Mammary epithelial cell (primary cell): ENCODE measurements at regions not wholly inside any gene's neighbourhood (a gene's known extent, or its start where the extent isn't known, plus 50 kb on each side); places are given as distances from the start of the nearest gene placed in this dataset.

Source experiments
- EZH2 ChIP-seq: IDR thresholded peaks from 2 replicates; pipeline ENCODE4 v1.6.1; 2012; ENCODE audit warnings: low read length, inconsistent platforms, borderline replicate concordance
- TF ChIP-seq, protein P1 (sequence below), 2 donors: IDR thresholded peaks in 1 of 2; conservative IDR thresholded peaks in 1 of 2; 2 replicates each; pipeline ENCODE4 v1.5.1; 2011 to 2012; ENCODE audit warnings: inconsistent platforms in 2 of 2, low read length in 2 of 2, mild to moderate bottlenecking in 2 of 2, control low read depth in 1 of 2, low read depth in 1 of 2; ENCODE audit not compliant: insufficient read depth in 1 of 2; ENCODE audit errors: extremely low read depth in 1 of 2

DNA sequence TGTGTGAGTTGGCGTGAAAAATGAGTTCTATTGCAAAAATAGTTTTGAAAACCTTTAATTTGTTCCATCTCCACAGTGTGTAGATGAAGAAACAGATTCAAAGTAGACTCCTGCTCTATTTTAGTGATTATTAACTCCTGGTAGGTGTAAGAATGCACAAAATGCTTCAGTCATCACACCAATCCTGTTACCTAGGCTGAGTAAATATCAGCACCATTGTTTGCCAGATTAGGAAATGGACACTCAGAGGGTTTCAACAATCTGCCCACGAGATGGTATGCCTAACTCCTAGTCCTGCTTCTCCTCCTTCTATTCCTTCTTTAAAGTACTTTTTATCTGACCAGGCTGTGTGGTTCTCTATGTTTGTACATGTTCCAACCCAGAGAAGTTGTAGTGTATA is 108.9 kb upstream of the AHI1 start:
- TF ChIP-seq, protein P1, sequence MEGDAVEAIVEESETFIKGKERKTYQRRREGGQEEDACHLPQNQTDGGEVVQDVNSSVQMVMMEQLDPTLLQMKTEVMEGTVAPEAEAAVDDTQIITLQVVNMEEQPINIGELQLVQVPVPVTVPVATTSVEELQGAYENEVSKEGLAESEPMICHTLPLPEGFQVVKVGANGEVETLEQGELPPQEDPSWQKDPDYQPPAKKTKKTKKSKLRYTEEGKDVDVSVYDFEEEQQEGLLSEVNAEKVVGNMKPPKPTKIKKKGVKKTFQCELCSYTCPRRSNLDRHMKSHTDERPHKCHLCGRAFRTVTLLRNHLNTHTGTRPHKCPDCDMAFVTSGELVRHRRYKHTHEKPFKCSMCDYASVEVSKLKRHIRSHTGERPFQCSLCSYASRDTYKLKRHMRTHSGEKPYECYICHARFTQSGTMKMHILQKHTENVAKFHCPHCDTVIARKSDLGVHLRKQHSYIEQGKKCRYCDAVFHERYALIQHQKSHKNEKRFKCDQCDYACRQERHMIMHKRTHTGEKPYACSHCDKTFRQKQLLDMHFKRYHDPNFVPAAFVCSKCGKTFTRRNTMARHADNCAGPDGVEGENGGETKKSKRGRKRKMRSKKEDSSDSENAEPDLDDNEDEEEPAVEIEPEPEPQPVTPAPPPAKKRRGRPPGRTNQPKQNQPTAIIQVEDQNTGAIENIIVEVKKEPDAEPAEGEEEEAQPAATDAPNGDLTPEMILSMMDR (conservative IDR thresholded peaks at IDR 0.05 in 1 of 2, IDR thresholded peaks at IDR 0.05 in 1 of 2; ENCODE audit: extremely low read depth in 1 of 2, insufficient read depth in 1 of 2, low read depth in 1 of 2, low read length in 2 of 2) = no peak
- no peak for TF ChIP-seq EZH2
